NB4 (cell line): ENCODE measurements at regions not wholly inside any gene's neighbourhood (a gene's known extent, or its start where the extent isn't known, plus 50 kb on each side); places are given as distances from the start of the nearest gene placed in this dataset.

Experiments used
- DNase-seq: peaks from one replicate; pipeline ENCODE4 v3.0.0; 2010; ENCODE audit warnings: low read depth
- H3K4me3 ChIP-seq: one replicate; pipeline ENCODE4 v1.5.1; 2011; ENCODE audit warnings: mild to moderate bottlenecking, low read depth, low read length, moderate library complexity
- CTCF ChIP-seq: IDR thresholded peaks from one replicate; pipeline ENCODE4 v1.5.1; 2012; ENCODE audit warnings: low read depth, low read length
- MAX ChIP-seq: IDR thresholded peaks from 2 replicates; pipeline ENCODE4 v1.6.1; 2011; ENCODE audit warnings: low read depth, low read length
- MYC ChIP-seq: IDR thresholded peaks from 2 replicates; pipeline ENCODE4 v1.6.1; 2011; ENCODE audit warnings: low read depth, low read length
- POLR2A ChIP-seq: IDR thresholded peaks from 2 replicates; pipeline ENCODE4 v1.6.1; 2011; ENCODE audit warnings: mild to moderate bottlenecking; ENCODE audit not compliant: insufficient read length; ENCODE audit errors: extremely low read depth

GRCh38 chr11:87832211-87832610 is 343.0 kb downstream of the RAB38 start:
- H3K4me3 ChIP-seq, result no peak overlapping the region
- TF ChIP-seq MAX (no peak), POLR2A (no peak), MYC (no peak), CTCF (no peak)
- DNase-seq, result no peak

- DNase-seq, result no peak
- H3K4me3 ChIP-seq, result no peak overlapping the region
- no peak for TF ChIP-seq MAX
These were observed 355.2 kb downstream of the RAB38 start for GRCh38 chr11:87820011-87820410.

GRCh38 chr11:87819151-87819550 is 356.1 kb downstream of the RAB38 start:
- no peak for DNase-seq
- TF ChIP-seq CTCF (no peak), MAX (no peak), POLR2A (no peak), MYC (no peak)
- H3K4me3 ChIP-seq, result no peak overlapping the region

- TF ChIP-seq CTCF (no peak), POLR2A (no peak), MAX (no peak)
- H3K4me3 ChIP-seq, result no peak overlapping the region
- DNase-seq, result no peak
These were observed 362.5 kb downstream of the RAB38 start for GRCh38 chr11:87812571-87813365.

- DNase-seq, result no peak
- H3K4me3 ChIP-seq, result no peak overlapping the region
- TF ChIP-seq MAX (no peak), POLR2A (no peak), CTCF (no peak), MYC (no peak)
These were observed 364.8 kb downstream of the RAB38 start for GRCh38 chr11:87810486-87810885.

GRCh38 chr11:87809256-87809655 is 366.0 kb downstream of the RAB38 start:
- DNase-seq, result no peak
- H3K4me3 ChIP-seq, result no peak overlapping the region
- TF ChIP-seq MYC, result no peak
- TF ChIP-seq CTCF, result no peak
- no peak for TF ChIP-seq POLR2A
- TF ChIP-seq MAX, result no peak
